Panc1 (cell line): ENCODE measurements at regions not wholly inside any gene's neighbourhood (a gene's known extent, or its start where the extent isn't known, plus 50 kb on each side); places are given as distances from the start of the nearest gene placed in this dataset.

ENCODE experiments used
- ATAC-seq: fragments of 200-7000 bp; cut with Tn5 transposase; 2 replicates; pipeline ENCODE4 v1.9.1; 2020; ENCODE audit warnings: mild to moderate bottlenecking, moderate library complexity
- BruUV-seq: library from RNA; stranded (reverse); fragments of 400-500 nt; replicated peaks from 2 replicates; lab custom pipeline; 2021; lab: Mats Ljungman, UMichigan
- CTCF ChIA-PET: fragments of 300-600 bp; sonication (Branson Sonifier 250); formaldehyde crosslinking; loops from one replicate; lab custom pipeline; 2022; ENCODE audit warnings: antibody characterized with exemption; lab: Charles Lee
- POLR2A ChIA-PET: fragments of 300-600 bp; sonication (Branson Sonifier 250); formaldehyde crosslinking; loops from one replicate; lab custom pipeline; 2022; ENCODE audit warnings: antibody characterized with exemption; lab: Charles Lee
- DNase-seq: peaks from one replicate; pipeline ENCODE4 v3.0.0-alpha.2; 2010; ENCODE audit warnings: low read depth, low spot score
- H3K27ac ChIP-seq: 2 replicates; pipeline ENCODE4 v1.5.1; 2011; ENCODE audit warnings: mild to moderate bottlenecking, low read length, inconsistent platforms
- H3K27me3 ChIP-seq: fragments of 200-500 bp; sonication (Bioruptor generic); 2 replicates; pipeline ENCODE4 v1.6.0; 2014; ENCODE audit warnings: low read length, inconsistent platforms; ENCODE audit not compliant: control insufficient read depth, insufficient read depth
- H3K36me3 ChIP-seq: fragments of 200-500 bp; sonication (Bioruptor generic); 2 replicates; pipeline ENCODE4 v1.5.1; 2014; ENCODE audit warnings: inconsistent platforms, mild to moderate bottlenecking, low read length, moderate library complexity; ENCODE audit not compliant: control insufficient read depth, insufficient read depth
- H3K4me1 ChIP-seq: 2 replicates; pipeline ENCODE4 v1.5.1; 2011; ENCODE audit warnings: inconsistent platforms, mild to moderate bottlenecking, low read length, moderate library complexity; ENCODE audit not compliant: control insufficient read depth, insufficient read depth
- H3K4me3 ChIP-seq, 2 experiments: 2 replicates each; pipeline ENCODE4 v1.5.1; 2011 to 2012; ENCODE audit warnings: low read depth in 2 of 2, low read length in 2 of 2, mild to moderate bottlenecking in 2 of 2, inconsistent platforms in 1 of 2, moderate library complexity in 1 of 2
- H3K9me3 ChIP-seq: fragments of 200-500 bp; sonication (Bioruptor generic); 2 replicates; pipeline ENCODE4 v1.5.1; 2014; ENCODE audit warnings: low read depth, mild to moderate bottlenecking, inconsistent platforms, low read length, moderate library complexity; ENCODE audit not compliant: control insufficient read depth, insufficient read depth
- CTCF ChIP-seq: fragments of 450-650 bp; IDR thresholded peaks from 2 replicates; pipeline ENCODE4 v1.5.1; 2017; ENCODE audit warnings: mild to moderate bottlenecking
- POLR2AphosphoS5 ChIP-seq: IDR thresholded peaks from 2 replicates; pipeline ENCODE4 v1.6.1; 2012; ENCODE audit warnings: mild to moderate bottlenecking, low read depth, low read length, moderate library complexity
- SIN3A ChIP-seq: IDR thresholded peaks from 2 replicates; pipeline ENCODE4 v1.6.1; 2012; ENCODE audit warnings: low read depth, mild to moderate bottlenecking, low read length, moderate library complexity, borderline replicate concordance; ENCODE audit not compliant: insufficient read depth
- TCF7L2 ChIP-seq: IDR thresholded peaks from 2 replicates; pipeline ENCODE4 v1.6.1; 2011; ENCODE audit warnings: mild to moderate bottlenecking, low read depth, low read length, inconsistent platforms
- in situ Hi-C: cut with HindIII; loops from 2 replicates; pipeline ENCODE4 v1.10.0; 2016; ENCODE audit warnings: low sequenced_read_pairs, low pct_unique_long_range_greater_than_20kb
- intact Hi-C: fragments of 100-400 bp; cut with micrococcal nuclease; formaldehyde crosslinking; loops from one replicate; pipeline ENCODE4 v1.10.0; 2022; ENCODE audit not compliant: unreplicated experiment
- TF ChIP-seq, protein P1 (sequence below), 2 experiments: IDR thresholded peaks; 2 replicates each; pipeline ENCODE4 v1.6.1; 2011 to 2012; ENCODE audit warnings: low read depth in 2 of 2, control low read depth in 1 of 2, low read length in 1 of 2, mild to moderate bottlenecking in 1 of 2, moderate library complexity in 1 of 2; ENCODE audit not compliant: insufficient read depth in 1 of 2

- no peak for TF ChIP-seq TCF7L2
- no peak for TF ChIP-seq POLR2AphosphoS5
- TF ChIP-seq, protein P1, sequence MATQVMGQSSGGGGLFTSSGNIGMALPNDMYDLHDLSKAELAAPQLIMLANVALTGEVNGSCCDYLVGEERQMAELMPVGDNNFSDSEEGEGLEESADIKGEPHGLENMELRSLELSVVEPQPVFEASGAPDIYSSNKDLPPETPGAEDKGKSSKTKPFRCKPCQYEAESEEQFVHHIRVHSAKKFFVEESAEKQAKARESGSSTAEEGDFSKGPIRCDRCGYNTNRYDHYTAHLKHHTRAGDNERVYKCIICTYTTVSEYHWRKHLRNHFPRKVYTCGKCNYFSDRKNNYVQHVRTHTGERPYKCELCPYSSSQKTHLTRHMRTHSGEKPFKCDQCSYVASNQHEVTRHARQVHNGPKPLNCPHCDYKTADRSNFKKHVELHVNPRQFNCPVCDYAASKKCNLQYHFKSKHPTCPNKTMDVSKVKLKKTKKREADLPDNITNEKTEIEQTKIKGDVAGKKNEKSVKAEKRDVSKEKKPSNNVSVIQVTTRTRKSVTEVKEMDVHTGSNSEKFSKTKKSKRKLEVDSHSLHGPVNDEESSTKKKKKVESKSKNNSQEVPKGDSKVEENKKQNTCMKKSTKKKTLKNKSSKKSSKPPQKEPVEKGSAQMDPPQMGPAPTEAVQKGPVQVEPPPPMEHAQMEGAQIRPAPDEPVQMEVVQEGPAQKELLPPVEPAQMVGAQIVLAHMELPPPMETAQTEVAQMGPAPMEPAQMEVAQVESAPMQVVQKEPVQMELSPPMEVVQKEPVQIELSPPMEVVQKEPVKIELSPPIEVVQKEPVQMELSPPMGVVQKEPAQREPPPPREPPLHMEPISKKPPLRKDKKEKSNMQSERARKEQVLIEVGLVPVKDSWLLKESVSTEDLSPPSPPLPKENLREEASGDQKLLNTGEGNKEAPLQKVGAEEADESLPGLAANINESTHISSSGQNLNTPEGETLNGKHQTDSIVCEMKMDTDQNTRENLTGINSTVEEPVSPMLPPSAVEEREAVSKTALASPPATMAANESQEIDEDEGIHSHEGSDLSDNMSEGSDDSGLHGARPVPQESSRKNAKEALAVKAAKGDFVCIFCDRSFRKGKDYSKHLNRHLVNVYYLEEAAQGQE (IDR thresholded peaks at IDR 0.05; ENCODE audit: insufficient read depth in 1 of 2, low read depth in 2 of 2, low read length in 1 of 2): no peak
- no peak for TF ChIP-seq SIN3A
- no peak for TF ChIP-seq CTCF
- no peaks in the 10 kb centered on the region for H3K36me3 ChIP-seq
- ATAC-seq (no peak), DNase-seq (no peak)
- CTCF ChIA-PET: no interaction called here
- POLR2A ChIA-PET: no interaction called here
- H3K4me3 ChIP-seq: no peak overlapping the region
- no peaks in the 10 kb centered on the region for H3K9me3 ChIP-seq
- no peak overlapping the region for H3K27ac ChIP-seq
- in situ Hi-C loops: no loop called here
- H3K27me3 ChIP-seq: no peaks in the 10 kb centered on the region
- H3K4me1 ChIP-seq: no peaks in the 10 kb centered on the region
- BruUV-seq: no TSS peak
- intact Hi-C loops: no loop called here
These were observed 219.2 kb downstream of the OPA1 start for GRCh38 chr3:193812078-193812725.

- TF ChIP-seq CTCF: no peak
- no peak for TF ChIP-seq TCF7L2
- TF ChIP-seq, protein P1 (IDR thresholded peaks at IDR 0.05; ENCODE audit: insufficient read depth in 1 of 2, low read depth in 2 of 2, low read length in 1 of 2): no peak
- TF ChIP-seq SIN3A: no peak
- TF ChIP-seq POLR2AphosphoS5: no peak
- no peak overlapping the region for H3K27ac ChIP-seq
- H3K9me3 ChIP-seq: no peaks in the 10 kb centered on the region
- H3K4me1 ChIP-seq: no peaks in the 10 kb centered on the region
- H3K27me3 ChIP-seq: no peaks in the 10 kb centered on the region
- in situ Hi-C loops: no loop called here
- no TSS peak for BruUV-seq
- no peaks in the 10 kb centered on the region for H3K36me3 ChIP-seq
- no peak for DNase-seq
- CTCF ChIA-PET: no interaction called here
- intact Hi-C loops: no loop called here
- no peak for ATAC-seq
- POLR2A ChIA-PET: no interaction called here
- H3K4me3 ChIP-seq: no peak overlapping the region
These were observed 219.9 kb downstream of the OPA1 start for GRCh38 chr3:193812791-193813500.
